PFSK-1 (cell line): ENCODE measurements at regions not wholly inside any gene's neighbourhood (a gene's known extent, or its start where the extent isn't known, plus 50 kb on each side); places are given as distances from the start of the nearest gene placed in this dataset.

Experiments
- FOXP2 ChIP-seq: optimal IDR thresholded peaks from 2 replicates; pipeline ENCODE3; 2011; ENCODE audit warnings: borderline replicate concordance, control low read depth, inconsistent platforms; ENCODE audit not compliant: insufficient read depth; ENCODE audit errors: extremely low read length, extremely low read depth
- POLR2AphosphoS5 ChIP-seq: IDR thresholded peaks from 2 replicates; pipeline ENCODE4 v1.6.1; 2012; ENCODE audit warnings: low read depth, mild to moderate bottlenecking, control low read depth, low read length, moderate library complexity
- SIN3A ChIP-seq: IDR thresholded peaks from 2 replicates; pipeline ENCODE4 v1.6.1; 2012; ENCODE audit warnings: mild to moderate bottlenecking, low read length, moderate library complexity, borderline replicate concordance; ENCODE audit not compliant: insufficient read depth
- TAF1 ChIP-seq: IDR thresholded peaks from 2 replicates; pipeline ENCODE4 v1.6.1; 2012; ENCODE audit warnings: low read length, control low read depth, borderline replicate concordance; ENCODE audit not compliant: insufficient read depth
- TF ChIP-seq, protein P1 (sequence below), 2 experiments: IDR thresholded peaks; 2 replicates each; pipeline versions ENCODE4 v1.6.1 to v1.8.0; 2011 to 2012; ENCODE audit warnings: low read depth in 2 of 2, low read length in 2 of 2, control low read depth in 1 of 2, inconsistent platforms in 1 of 2, mild to moderate bottlenecking in 1 of 2, moderate library complexity in 1 of 2; ENCODE audit not compliant: insufficient read depth in 1 of 2

DNA sequence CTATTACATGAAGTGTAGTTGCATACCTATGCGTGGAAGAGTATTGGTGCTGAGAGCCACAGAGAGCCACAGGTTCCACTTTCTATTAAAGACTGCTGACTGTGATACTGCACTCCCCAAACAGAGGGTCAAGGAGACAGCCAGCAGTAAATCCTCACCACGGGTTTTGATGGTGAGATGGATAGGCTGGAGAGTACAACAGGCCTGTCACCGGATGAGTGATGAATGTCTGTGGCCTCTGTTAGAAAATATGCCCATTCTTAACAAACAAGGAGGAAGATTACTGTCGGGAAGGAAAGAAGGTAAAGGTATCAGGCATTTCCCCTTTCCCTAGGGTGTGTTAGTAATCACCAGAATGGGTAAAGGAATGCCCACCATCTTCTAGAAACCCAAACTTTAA lies 286.5 kb downstream of the ALDH8A1 start:
- TF ChIP-seq, protein P1, sequence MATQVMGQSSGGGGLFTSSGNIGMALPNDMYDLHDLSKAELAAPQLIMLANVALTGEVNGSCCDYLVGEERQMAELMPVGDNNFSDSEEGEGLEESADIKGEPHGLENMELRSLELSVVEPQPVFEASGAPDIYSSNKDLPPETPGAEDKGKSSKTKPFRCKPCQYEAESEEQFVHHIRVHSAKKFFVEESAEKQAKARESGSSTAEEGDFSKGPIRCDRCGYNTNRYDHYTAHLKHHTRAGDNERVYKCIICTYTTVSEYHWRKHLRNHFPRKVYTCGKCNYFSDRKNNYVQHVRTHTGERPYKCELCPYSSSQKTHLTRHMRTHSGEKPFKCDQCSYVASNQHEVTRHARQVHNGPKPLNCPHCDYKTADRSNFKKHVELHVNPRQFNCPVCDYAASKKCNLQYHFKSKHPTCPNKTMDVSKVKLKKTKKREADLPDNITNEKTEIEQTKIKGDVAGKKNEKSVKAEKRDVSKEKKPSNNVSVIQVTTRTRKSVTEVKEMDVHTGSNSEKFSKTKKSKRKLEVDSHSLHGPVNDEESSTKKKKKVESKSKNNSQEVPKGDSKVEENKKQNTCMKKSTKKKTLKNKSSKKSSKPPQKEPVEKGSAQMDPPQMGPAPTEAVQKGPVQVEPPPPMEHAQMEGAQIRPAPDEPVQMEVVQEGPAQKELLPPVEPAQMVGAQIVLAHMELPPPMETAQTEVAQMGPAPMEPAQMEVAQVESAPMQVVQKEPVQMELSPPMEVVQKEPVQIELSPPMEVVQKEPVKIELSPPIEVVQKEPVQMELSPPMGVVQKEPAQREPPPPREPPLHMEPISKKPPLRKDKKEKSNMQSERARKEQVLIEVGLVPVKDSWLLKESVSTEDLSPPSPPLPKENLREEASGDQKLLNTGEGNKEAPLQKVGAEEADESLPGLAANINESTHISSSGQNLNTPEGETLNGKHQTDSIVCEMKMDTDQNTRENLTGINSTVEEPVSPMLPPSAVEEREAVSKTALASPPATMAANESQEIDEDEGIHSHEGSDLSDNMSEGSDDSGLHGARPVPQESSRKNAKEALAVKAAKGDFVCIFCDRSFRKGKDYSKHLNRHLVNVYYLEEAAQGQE (IDR thresholded peaks at IDR 0.05; ENCODE audit: insufficient read depth in 1 of 2, low read depth in 2 of 2, low read length in 2 of 2): no peak
- TF ChIP-seq POLR2AphosphoS5 (no peak), FOXP2 (no peak), SIN3A (no peak), TAF1 (no peak)
